ENCODE measurements at regions not wholly inside any gene's neighbourhood (a gene's known extent, or its start where the extent isn't known, plus 50 kb on each side); places are given as distances from the start of the nearest gene placed in this dataset.
"Not testable (repeated sequence)": the region's sequence is repeated elsewhere in the genome, so short reads cannot be mapped to it uniquely, and the experiment has no call there.

DNA sequence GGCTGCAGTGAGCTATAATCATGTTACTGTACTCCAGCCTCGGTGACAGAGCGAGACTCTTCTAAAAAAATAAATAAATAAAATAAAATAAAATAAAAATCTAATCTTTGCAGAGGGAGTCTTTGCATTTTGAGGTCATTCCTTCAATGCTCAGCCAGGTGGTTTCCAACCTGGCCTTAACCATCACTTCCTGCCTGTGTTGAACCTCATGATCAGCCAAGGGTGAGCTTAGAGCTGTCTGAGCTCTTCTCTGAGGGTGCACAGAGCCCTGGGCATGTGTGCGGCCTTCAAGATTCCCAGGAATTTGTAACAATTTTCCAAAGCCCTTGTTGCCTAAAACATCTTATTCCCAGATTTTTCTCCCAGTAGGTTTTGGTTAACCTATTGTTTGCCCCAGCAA is 94.3 kb downstream of the KCNJ12 start:
- not testable (repeated sequence) for DNase-seq (ENCODE audit: low spot score)

GRCh38 chr17:21470861-21471260 is 94.7 kb downstream of the KCNJ12 start:
- DNase-seq (ENCODE audit: low spot score): no peak

DNA sequence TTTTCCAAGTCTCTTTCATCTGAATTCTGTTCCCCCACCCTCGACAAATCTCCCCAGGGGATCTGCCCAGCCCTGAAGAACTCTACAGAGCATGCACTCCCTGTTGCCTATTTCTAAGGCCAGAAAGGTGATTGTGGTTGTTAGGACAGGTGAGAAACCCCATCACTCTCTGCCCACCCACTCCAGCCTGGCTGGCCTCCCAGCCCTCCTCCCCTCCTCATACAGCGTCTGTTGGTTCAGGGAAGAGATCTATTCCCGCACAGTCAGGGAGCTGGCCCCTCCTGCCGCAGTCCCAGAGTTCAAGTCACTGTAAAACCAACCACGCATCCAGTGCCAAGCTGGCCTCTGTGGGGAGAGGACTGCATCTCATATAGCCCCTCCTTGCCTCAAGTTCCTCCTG is 98.7 kb downstream of the KCNJ12 start:
- DNase-seq (ENCODE audit: low spot score): no peak

DNA sequence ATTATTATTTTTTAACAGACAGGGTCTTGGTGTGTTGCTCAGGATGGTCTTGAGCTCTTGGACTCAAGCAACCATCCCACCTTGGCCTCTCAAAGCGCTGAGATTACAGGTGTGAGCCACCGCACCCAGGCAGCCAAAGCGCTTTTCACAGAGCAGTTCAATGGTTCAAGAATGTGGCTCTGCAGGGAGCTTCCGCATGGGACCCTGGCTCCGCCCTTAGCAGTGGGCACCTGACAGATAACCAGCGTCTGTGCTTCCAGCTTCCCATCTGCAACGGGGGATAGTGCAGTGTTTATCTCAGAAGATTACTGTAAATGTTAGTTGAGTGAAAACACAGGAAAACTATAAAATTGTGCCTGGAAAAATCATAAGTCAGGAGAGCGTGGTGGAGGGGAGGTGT is 99.4 kb downstream of the KCNJ12 start:
- no peak for DNase-seq (ENCODE audit: low spot score)

DNA sequence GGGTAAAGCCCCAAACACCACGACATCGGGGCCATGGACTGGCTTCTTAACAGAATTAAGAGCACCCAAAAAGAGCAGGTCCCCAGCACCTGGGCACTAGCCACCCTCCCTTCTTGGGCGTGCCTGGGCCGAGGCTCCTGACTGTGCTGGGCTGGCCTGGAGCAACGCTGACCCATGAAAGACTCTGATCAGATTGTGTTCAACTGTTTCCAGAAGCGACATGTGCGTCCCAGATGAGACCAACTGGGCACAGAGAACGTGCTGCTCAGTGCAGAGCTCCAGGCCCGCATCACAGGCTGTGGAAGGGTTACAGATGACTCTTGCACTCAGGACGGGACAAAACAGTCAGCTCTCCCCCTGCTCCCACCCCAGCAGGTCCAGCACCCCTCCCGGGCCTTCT is 100.7 kb downstream of the KCNJ12 start:
- no peak for DNase-seq (ENCODE audit: low spot score)

DNA sequence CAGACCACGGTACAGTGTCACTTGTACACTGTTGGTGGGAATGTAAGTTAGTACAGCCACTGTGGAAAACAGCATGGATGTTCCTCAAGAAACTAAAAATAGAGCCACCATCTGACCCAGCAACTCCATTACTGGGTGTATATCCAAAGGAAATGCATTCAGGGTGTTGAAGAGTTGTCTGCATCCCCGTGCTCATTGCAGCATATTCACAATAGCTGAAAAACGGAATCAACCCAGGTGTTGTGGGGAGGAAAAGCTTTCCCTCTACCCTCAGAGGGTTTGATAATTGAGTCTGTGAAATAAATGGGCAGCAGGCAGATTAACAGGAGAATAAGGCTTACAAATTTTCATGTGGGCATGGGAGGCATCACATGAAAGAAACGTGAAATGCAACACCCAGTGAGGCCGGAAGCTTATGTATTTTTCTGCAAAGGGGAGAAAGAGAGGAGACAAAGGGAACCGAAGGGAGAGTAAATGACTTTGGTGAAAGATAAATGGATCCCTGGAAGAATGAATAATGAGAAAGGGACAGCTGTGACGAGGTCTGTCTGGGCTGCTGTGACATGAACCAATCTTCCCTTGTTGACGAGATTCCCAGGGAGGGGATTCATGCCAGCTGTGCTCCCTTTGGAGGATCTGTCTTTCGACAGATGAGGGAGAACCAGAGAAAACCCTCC is 106.2 kb downstream of the KCNJ12 start:
- no peak for DNase-seq (ENCODE audit: low spot score)

DNA sequence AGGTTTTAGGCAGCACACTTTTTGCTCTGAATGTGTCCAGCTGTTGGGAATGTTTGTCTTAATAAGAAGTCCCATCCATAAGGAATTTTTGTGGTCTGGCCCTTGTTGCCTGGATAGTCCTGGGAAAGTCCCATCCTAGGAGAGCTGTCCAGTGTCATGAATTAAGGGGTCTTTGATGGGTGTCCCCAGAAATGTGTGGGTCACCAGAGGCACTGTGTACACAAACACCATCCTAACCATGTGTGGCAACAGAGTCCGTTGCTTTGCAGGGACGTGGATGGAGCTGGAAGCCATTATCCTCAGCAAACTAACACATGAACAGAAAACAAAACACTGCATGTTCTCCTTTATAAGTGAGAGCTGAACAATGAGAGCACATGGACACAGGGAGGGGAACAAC is 111.9 kb downstream of the KCNJ12 start:
- not testable (repeated sequence) for DNase-seq (ENCODE audit: low spot score)

DNA sequence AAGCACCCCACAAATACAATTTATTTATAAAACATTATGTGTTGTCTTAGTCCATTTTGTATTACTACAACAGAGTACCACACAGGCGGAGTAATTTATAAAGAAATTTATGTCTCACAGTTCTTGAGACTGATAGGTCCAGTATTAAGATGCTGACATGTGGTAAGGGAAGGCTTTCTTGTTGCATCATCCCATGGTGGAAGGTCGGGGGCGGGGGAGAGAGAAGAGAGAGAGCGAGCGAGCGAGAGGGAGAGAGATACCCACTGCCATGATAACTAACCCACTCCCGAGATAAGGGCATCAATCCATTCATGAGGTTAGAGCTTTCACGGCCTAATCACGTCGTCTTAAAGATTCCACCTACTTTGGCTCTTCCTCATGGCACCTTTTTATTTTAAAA is 117.8 kb downstream of the KCNJ12 start:
- DNase-seq (ENCODE audit: low spot score): no peak

DNA sequence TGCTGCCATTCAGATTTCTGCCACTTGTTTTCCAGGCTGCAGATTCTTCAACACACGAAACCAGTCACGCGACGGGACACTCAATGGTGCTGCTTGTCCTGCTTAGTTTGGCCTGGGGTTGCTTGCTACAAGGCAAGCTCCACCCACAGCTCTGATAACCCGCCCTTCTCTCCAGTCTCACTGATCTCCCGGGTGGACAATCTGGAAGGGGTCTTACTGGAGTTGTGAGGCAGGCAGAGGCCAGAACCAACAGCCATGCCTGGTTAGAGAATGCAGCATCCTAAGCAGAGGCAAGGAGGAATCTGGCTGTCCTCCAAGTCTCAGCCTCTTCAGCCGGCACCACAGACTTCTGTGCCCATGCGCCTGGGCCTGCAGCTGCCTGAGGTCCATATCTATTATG is 119.1 kb downstream of the KCNJ12 start:
- no peak for DNase-seq (ENCODE audit: low spot score)

DNA sequence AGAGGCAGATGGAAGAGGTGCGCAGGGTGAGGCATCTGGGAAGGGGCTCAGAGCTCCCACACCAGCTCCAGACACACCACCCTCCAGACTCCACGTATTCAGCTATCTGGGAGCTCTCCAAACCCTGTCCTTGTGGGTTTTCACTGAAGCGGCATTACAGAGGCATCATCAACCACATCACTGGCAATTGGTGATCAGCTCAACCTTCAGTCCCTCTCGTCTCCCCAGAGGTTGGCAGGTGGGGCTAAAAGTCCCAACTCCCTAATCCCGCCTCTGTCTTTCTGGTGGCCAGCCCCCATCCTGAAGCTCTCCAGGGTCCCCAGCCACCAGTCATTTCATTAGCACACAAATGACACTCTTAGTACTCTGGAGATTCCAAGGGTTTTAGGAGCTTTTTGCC is 123.9 kb downstream of the KCNJ12 start:
- no peak for DNase-seq (ENCODE audit: low spot score)

- DNase-seq (ENCODE audit: low spot score): not testable (repeated sequence)
Measured at GRCh38 chr17:21501927-21502700, 126.0 kb downstream of the KCNJ12 start.

DNA sequence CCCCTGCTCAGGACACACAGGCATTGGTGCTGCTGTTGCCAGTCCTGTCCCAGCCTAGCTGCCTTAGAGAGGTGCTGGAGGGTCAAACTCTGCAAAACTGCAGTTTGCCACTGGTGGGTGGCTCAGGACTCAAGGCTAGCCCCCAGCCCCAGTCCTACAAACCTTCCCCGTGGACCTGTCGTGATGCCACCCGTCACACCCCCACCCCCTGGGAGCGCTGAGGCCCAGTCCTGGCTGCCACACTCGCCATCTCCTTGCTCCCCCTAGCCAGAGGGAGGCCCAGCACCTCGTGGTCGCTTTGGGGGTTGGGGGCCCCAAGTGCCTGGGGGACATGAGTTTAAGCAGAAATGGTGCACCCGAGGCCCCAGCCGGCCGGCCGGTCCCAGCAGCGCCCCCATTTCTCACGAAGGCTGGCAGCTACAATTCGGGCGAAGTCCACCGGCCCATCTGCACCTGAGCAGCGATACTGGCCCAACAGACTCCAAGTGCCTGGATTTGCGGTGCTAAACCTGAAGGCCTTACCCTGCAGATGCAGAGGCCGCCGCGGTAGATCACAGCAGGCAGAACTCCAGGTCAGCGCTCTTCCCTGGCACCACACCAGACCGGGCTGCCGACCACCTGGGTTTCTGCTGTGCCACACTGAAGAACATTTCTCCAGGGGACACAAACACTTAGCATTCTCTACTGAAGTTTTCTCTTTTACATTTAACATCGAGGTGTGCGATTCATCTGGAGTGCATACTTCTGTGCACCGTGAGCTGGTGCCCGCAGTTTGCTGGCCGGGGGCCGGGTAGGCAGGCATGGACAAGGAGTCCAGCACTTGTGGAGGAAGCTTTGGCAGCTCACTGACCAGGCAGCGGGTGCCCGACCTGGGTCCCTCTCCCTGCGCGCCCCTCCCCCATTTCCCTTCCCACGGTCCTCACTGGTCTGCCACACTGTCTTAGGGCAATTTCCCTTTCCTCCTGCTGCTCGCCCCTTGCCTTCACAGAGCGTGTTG is 130.0 kb downstream of the KCNJ12 start:
- DNase-seq (ENCODE audit: low spot score): no peak

GRCh38 chr17:21507806-21508205 is 131.6 kb downstream of the KCNJ12 start:
- DNase-seq (ENCODE audit: low spot score): not testable (repeated sequence)

GRCh38 chr17:21508211-21508610 is 132.1 kb downstream of the KCNJ12 start:
- no peak for DNase-seq (ENCODE audit: low spot score)

DNA sequence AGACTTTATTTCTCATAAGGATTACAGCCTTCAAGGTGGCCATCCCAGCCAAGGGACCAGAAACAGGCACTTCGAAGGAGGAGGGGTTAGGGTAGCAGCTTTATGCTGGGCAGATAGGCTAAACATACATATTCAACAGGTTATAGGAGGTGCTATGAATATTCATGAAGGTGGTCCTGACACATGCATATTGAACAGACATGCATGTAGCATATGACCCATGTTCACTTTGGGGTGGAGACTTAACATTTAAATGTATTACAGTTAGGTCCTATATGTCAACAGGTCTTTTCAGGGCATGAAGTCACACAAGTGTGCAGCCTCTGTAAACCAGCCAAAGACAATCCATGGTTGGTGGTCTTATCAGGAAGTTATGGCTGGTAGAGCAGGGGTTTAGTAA is 133.2 kb downstream of the KCNJ12 start:
- DNase-seq (ENCODE audit: low spot score): not testable (repeated sequence)

DNA sequence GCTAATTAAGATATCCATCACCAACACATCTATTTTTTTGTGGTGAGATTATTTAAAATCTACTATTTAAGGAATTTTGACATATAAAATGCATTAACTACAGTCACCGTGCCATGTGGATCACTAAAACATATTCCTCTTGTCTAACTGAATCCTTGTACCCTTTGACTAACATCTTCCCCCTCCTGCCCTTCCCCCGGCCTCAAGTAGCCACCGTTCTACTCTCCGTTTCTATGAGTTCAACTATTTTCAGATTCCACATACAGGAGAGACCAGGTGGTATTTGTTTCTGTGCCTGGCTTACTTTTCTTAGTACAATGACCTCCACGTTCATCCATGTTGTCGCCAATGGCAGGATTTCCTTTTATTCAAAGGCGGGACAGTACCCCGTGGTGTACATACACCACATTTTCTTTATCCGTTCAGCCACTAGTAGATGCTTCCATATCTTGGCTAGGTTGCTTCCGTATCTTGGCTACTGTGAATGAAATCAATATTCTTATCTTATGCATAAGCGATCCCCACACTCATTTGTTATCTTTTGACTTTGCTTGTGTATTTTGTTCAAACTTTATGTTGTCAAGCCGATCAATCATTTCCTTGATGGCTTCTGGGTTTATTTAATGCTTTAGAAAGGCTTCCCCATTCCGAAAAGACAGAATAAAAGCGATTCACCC is 134.7 kb downstream of the KCNJ12 start:
- DNase-seq (ENCODE audit: low spot score): no peak

DNA sequence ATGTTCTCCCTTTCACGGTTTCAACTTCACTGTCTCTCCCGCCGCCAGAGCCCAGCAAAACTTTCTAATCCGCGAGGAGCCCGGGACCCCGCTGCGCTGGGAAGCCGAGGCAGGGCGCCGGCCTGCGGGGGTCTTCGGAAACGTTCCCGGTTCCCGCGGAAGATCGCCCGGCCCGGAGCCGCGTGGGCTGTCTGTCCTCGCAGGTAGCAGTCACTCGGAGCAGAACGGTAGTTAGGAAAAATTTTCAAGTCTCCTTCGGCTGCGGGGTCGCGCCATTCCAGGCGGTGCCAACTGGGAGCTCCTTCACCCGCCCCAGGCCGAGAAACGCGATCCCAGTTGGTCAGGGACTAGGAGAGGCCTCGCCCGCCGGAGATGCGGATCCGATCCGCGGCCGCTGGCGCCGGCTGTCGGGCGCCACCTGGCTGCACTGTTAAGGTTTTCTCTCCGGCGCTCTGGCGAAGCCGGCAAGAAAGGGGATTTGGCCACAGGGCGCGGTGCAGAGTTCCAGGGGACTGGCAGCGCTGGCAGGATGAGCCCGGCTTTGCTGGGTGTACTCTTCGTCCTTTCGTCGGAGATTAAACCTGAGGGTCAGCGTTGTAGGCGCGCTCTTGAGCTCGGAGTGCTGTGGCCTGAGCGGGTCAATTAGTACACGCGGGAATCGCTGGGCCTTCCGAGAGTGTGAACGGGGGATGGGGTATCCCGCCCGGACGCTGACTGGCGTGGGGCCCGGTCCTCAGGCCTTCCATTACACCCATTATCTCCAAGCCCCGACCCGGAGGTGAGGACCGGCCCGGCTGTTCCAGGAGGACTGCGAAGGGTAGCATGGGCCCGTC is 135.4 kb downstream of the KCNJ12 start:
- peak; percentile 62 for DNase-seq (ENCODE audit: low spot score)

GRCh38 chr17:21512307-21513011 is 136.3 kb downstream of the KCNJ12 start:
- DNase-seq (ENCODE audit: low spot score): peak; percentile 2

DNA sequence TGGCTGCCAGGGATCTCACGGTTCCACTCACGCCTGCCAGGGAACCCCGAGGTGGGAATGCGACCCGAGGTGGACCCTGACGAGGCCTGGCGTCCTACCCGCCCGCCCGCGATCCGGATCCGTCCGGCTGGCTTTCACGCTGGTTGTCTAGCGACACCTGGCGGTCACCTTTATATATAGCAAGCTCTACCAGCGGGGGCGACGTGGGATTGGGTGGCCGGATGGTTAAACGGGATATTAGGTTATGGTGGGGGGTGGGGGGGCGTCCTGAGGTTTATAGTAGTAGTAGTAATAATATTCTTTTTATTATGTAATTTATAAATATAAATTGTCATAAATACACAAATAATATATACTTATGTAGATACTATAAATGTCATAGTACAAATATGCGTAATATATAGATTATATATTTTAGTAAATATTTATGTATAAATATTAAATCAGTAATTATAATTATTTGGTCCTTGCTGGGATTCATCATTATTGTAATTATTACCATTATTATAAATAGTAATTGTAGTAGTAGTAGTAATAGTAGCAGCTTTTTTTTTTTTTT is 136.9 kb downstream of the KCNJ12 start:
- peak; percentile 55 for DNase-seq (ENCODE audit: low spot score)

DNA sequence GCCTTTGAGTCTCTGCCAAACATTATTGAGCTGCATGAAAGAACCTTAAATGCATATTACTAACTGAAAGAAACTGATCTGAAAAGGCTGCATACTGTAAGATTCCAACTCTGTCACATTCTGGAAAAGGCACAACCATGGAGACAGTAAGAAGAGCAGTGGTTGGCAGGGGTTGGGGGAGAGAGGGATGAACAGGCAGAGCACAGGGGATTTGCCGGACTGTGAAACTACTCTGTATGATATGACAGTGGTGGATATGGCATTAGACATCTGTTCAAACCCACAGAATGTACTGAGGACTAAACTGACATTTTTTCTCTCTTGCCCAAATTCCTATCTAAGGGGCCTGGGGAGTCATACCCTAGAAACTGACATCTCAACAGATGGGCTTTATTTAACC is 138.4 kb downstream of the KCNJ12 start:
- not testable (repeated sequence) for DNase-seq (ENCODE audit: low spot score)
